BJ (cell line): ENCODE measurements at regions not wholly inside any gene's neighbourhood (a gene's known extent, or its start where the extent isn't known, plus 50 kb on each side); places are given as distances from the start of the nearest gene placed in this dataset.

Source experiments
- CTCF ChIA-PET: fragments of 350-600 bp; formaldehyde crosslinking; extraction: SDS; loops from one replicate; lab custom pipeline; 2021; ENCODE audit warnings: antibody characterized with exemption, inconsistent platforms; lab: Yijun Ruan, JAX
- POLR2A ChIA-PET: fragments of 300-600 bp; sonication (Branson Sonifier 250); formaldehyde crosslinking; extraction: SDS; loops from one replicate; lab custom pipeline; 2021; ENCODE audit warnings: antibody characterized with exemption; lab: Charles Lee
- DNase-seq: peaks from one replicate; pipeline ENCODE4 v3.0.0-alpha.2; 2011; ENCODE audit warnings: low read depth
- H3K27me3 ChIP-seq: 2 replicates; pipeline ENCODE4 v1.6.0; 2011; ENCODE audit warnings: low read length; ENCODE audit not compliant: control insufficient read depth, insufficient read depth
- H3K36me3 ChIP-seq: 2 replicates; pipeline ENCODE4 v1.5.1; 2011; ENCODE audit warnings: low read length; ENCODE audit not compliant: control insufficient read depth, insufficient read depth
- H3K4me3 ChIP-seq: 2 replicates; pipeline ENCODE4 v1.5.1; 2011; ENCODE audit warnings: low read depth, mild to moderate bottlenecking, control low read depth, low read length
- TF ChIP-seq, protein P1 (sequence below): IDR thresholded peaks from 2 replicates; pipeline ENCODE4 v1.5.1; 2011; ENCODE audit warnings: low read depth, mild to moderate bottlenecking, control low read depth, inconsistent platforms, low read length, moderate library complexity; ENCODE audit not compliant: insufficient read depth

DNA sequence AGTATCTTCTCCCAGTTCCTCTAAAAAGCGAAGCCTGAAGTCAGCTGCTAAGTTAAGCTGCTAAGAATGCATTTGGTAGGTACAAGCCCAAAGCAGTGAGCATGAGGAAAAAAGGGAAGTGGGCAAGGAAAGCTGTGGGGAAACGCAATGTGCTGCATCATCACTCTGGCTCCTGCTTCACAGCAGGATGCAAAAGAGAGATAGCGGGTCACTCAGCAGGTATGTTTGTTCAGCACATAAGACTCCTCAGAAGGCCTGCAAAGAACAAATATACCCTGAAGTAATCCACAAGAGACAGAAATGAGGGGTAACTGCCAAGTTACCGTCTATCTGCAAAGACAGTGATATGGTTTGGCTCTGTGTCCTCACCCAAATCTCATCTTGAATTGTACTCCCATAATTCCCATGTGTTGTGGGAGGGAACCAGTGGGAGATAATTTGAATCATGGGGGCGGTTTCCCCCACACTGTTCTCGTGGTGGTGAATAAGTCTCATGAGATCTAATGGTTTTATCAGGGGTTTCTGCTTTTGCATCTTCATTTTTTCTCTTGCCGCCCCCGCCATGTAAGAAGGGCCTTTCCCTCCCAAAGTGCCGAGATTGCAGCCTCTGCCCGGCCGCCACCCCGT, 127.4 kb upstream of the EGLN3 start:
- CTCF ChIA-PET = interaction anchor here (0.8 kb wide), 1 partner anchor 236 kb away, joined by 3 read pairs; no protein-coding TSS in a partner anchor

DNA sequence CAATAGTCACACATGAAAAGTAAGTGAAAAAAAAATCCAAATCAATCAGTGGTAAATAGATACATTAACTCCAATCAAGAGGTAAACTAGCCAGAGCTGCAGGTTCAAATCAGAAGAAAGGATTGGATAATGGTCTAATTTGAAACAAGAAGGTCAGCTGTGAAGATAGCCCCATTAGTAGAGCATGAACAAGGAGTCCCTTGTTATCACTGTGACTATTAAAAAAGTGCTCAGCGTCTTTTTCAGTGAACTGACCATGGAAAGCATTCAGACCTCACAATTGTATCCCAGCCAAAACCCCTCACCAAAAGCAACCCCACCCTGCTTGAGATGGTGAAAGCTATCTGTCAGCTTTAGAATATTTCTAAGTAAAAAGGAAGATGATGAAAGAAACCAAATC, 125.0 kb upstream of the EGLN3 start:
- ChIA-PET POLR2A (no interaction called here), CTCF (no interaction called here)
- no peak for DNase-seq
- Histone ChIP-seq H3K27me3 (no peaks in the 10 kb centered on the region; the same call in 1 of the 2 replicates), H3K4me3 (no peak overlapping the region), H3K36me3 (no peaks in the 10 kb centered on the region)
- TF ChIP-seq, protein P1, sequence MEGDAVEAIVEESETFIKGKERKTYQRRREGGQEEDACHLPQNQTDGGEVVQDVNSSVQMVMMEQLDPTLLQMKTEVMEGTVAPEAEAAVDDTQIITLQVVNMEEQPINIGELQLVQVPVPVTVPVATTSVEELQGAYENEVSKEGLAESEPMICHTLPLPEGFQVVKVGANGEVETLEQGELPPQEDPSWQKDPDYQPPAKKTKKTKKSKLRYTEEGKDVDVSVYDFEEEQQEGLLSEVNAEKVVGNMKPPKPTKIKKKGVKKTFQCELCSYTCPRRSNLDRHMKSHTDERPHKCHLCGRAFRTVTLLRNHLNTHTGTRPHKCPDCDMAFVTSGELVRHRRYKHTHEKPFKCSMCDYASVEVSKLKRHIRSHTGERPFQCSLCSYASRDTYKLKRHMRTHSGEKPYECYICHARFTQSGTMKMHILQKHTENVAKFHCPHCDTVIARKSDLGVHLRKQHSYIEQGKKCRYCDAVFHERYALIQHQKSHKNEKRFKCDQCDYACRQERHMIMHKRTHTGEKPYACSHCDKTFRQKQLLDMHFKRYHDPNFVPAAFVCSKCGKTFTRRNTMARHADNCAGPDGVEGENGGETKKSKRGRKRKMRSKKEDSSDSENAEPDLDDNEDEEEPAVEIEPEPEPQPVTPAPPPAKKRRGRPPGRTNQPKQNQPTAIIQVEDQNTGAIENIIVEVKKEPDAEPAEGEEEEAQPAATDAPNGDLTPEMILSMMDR = no peak

More for the DNA sequence above, 127.4 kb upstream of the EGLN3 start:
- TF ChIP-seq, protein P1 = no peak
- Histone ChIP-seq H3K36me3 (no peaks in the 10 kb centered on the region), H3K27me3 (no peaks in the 10 kb centered on the region; the same call in 1 of the 2 replicates), H3K4me3 (no peak overlapping the region)
- DNase-seq = no peak
- POLR2A ChIA-PET = no interaction called here

DNA sequence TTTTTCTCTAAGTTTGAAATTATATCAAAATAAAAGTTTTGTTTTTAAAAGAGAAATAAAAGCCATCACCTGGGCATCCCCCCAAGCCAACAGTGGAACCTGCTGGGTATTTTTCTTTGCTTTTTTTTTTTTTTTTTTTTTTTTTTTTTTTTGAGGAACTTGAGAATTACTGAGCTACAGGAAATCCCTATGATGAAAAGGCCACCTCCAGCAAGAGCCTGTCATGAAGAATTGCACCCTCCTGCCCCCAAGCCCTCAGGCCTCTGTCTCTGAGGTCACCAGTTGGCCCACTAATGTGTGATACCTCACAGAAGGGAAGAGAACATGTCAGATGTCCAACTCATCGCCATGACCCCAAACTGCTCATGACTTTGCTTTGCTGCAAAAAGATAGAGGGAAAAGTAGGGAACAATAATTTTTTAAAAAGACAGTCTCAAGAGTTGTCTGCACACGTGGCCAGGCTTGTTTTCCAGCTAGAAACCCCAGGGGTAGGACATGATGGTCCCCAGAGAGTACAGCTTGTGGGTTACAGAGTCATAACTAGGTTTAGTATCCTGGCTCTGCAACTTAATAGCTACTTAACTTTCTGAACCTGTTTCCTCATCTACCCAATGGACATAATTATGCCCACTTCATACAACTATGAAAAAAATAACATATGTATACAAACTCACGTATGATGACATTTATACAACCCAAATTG, 124.3 kb upstream of the EGLN3 start:
- ChIA-PET CTCF (no interaction called here), POLR2A (no interaction called here)
- no peaks in the 10 kb centered on the region for H3K36me3 ChIP-seq
- TF ChIP-seq, protein P1 = no peak
- H3K4me3 ChIP-seq = no peak overlapping the region
- no peak for DNase-seq
- no peaks in the 10 kb centered on the region; the same call in 1 of the 2 replicates for H3K27me3 ChIP-seq

DNA sequence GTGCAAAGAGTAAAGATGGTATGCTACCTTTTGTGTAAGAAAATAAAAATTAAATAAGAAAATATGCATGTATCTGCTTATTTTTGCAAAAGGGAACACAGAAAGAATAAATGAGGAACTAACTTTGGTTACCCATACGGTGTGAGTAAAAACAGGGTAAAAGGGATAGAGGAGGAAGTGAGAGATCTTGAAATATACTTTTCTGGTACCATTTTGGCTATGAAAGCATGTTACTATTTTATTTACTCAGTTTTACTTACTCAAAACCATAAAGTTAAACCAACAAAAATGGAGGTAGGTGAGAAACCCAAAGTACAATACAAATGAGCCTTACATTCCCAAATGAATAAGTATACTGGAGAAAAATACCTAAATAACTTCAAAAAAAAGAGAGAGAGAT, 122.0 kb upstream of the EGLN3 start:
- ChIA-PET CTCF (no interaction called here), POLR2A (no interaction called here)
- H3K27me3 ChIP-seq = no peaks in the 10 kb centered on the region; the same call in 1 of the 2 replicates
- H3K4me3 ChIP-seq = no peak overlapping the region
- no peak for DNase-seq
- H3K36me3 ChIP-seq = no peaks in the 10 kb centered on the region
- TF ChIP-seq, protein P1 = no peak

DNA sequence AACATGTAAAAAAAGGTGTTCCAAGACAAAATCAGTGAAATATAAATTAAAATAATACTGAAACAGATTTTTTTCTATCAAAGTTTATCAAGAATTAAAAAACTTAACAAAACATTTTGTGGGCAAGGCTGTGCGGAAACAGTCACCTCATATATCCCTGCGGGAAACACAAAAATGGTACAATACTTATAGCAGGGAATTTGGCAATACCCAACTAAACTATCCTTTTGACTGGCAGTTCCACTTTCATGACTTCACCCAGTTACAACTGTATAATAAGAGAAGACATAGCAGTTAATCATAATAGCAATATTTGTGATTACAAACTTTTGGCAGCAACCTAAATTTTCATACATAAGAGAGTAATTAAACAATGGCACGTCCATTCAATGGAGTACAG, 121.5 kb upstream of the EGLN3 start:
- TF ChIP-seq, protein P1 = no peak
- Histone ChIP-seq H3K27me3 (no peaks in the 10 kb centered on the region; the same call in 1 of the 2 replicates), H3K4me3 (no peak overlapping the region), H3K36me3 (no peaks in the 10 kb centered on the region)
- POLR2A ChIA-PET = no interaction called here
- DNase-seq = no peak
- CTCF ChIA-PET = no interaction called here
